K562 (cell line): ENCODE measurements at regions not wholly inside any gene's neighbourhood (a gene's known extent, or its start where the extent isn't known, plus 50 kb on each side); places are given as distances from the start of the nearest gene placed in this dataset.

Experiments
- ATAC-seq: fragments of 200-7000 bp; cut with Tn5 transposase; 3 replicates; pipeline ENCODE4 v1.9.1; 2020; ENCODE audit warnings: moderate library complexity
- BruUV-seq: library from RNA; stranded (reverse); fragments of 400-500 nt; replicated peaks from 2 replicates; lab custom pipeline; 2021; lab: Mats Ljungman, UMichigan
- CTCF ChIA-PET: fragments of 300-600 bp; formaldehyde crosslinking; extraction: SDS; loops from one replicate; lab custom pipeline; 2021; ENCODE audit warnings: low intra/inter-chr PET ratio; lab: Yijun Ruan, JAX
- POLR2A ChIA-PET: fragments of 300-600, 350-650 bp; sonication (Branson Sonifier 250); formaldehyde crosslinking; extraction: SDS; loops from one replicate; lab custom pipeline; 2021; ENCODE audit warnings: antibody characterized with exemption, inconsistent platforms; lab: Yijun Ruan, JAX
- DNase-seq, 4 experiments: peaks; one replicate each; pipeline versions ENCODE4 v3.0.0 to v3.0.0-alpha.2; 2011 to 2018; ENCODE audit warnings: low spot score in 3 of 4, mixed read lengths in 3 of 4; ENCODE audit errors: extremely low read depth in 1 of 4
- FAIRE-seq: peaks from 2 replicates; lab custom pipeline; 2011; peaks lifted over from hg19 to GRCh38; lab: Jason Lieb, UNC
- H2AFZ ChIP-seq: 2 replicates; pipeline ENCODE4 v1.6.0; 2011; ENCODE audit warnings: low read depth, low read length, control low read depth, inconsistent platforms
- H3K27ac ChIP-seq: fragments of 200-600 bp; 3 replicates; pipeline ENCODE4 v1.8.0; 2011; ENCODE audit warnings: low read depth, mild to moderate bottlenecking, control low read depth, inconsistent platforms, low read length, moderate library complexity, mixed read lengths; ENCODE audit errors: extremely low read depth
- H3K27me3 ChIP-seq, 2 experiments: fragments of 300-600 bp in 1 of 2; 2 replicates in 1 of 2; 3 replicates in 1 of 2; pipeline versions ENCODE4 v1.6.0 to v1.8.0; 2011; ENCODE audit warnings: inconsistent platforms in 2 of 2, low read length in 2 of 2, mild to moderate bottlenecking in 1 of 2, mixed read lengths in 1 of 2, moderate library complexity in 1 of 2; ENCODE audit not compliant: control insufficient read depth in 2 of 2, insufficient read depth in 2 of 2
- H3K36me3 ChIP-seq: fragments of 300-600 bp; 3 replicates; pipeline ENCODE4 v1.8.0; 2011; ENCODE audit warnings: mild to moderate bottlenecking, low read length, inconsistent platforms; ENCODE audit not compliant: control insufficient read depth, insufficient read depth
- H3K4me1 ChIP-seq, 2 experiments: fragments of 200-600 bp in 1 of 2; replicated peaks in 1 of 2; 2 replicates in 1 of 2; 3 replicates in 1 of 2; pipeline versions ENCODE4 v1.5.1 to v1.8.0; 2011; ENCODE audit warnings: inconsistent platforms in 2 of 2, low read length in 2 of 2, mild to moderate bottlenecking in 1 of 2, mixed read lengths in 1 of 2, moderate library complexity in 1 of 2; ENCODE audit not compliant: control insufficient read depth in 2 of 2, insufficient read depth in 2 of 2
- H3K4me2 ChIP-seq: 2 replicates; pipeline ENCODE4 v1.6.1; 2011; ENCODE audit warnings: low read length, control low read depth, inconsistent platforms, mixed read lengths; ENCODE audit not compliant: insufficient read depth
- H3K4me3 ChIP-seq: fragments of 200-600 bp; sonication (generic), shearing (Covaris generic); 2 replicates; pipeline ENCODE4 v1.5.1; 2016; ENCODE audit warnings: control low read depth, inconsistent platforms
- H3K79me2 ChIP-seq: fragments of 200-600 bp; 3 replicates; pipeline ENCODE4 v1.8.0; 2011; ENCODE audit warnings: low read length, inconsistent platforms; ENCODE audit not compliant: control insufficient read depth, insufficient read depth
- H3K9ac ChIP-seq, 2 experiments: 2 replicates each; pipeline versions ENCODE4 v1.6.0 to v1.6.1; 2011; ENCODE audit warnings: low read depth in 2 of 2, low read length in 2 of 2, control low read depth in 1 of 2, inconsistent platforms in 1 of 2, mild to moderate bottlenecking in 1 of 2, mixed read lengths in 1 of 2; ENCODE audit not compliant: insufficient read depth in 1 of 2
- H3K9me1 ChIP-seq: one replicate; pipeline ENCODE4 v1.6.0; 2011; ENCODE audit warnings: inconsistent platforms, mild to moderate bottlenecking, low read length, moderate library complexity; ENCODE audit not compliant: control insufficient read depth, insufficient read depth
- H3K9me3 ChIP-seq: replicated peaks from 2 replicates; pipeline ENCODE4 v1.5.1; 2011; ENCODE audit warnings: low read depth, low read length, inconsistent platforms; ENCODE audit not compliant: control insufficient read depth, insufficient read depth
- H4K20me1 ChIP-seq: replicated peaks from 2 replicates; pipeline ENCODE4 v1.6.1; 2011; ENCODE audit warnings: low read length, inconsistent platforms, mixed read lengths; ENCODE audit not compliant: control insufficient read depth, insufficient read depth
- CEBPB ChIP-seq: fragments of 450-650 bp; IDR thresholded peaks from 2 replicates; pipeline ENCODE4 v1.6.1; 2016; ENCODE audit warnings: missing genetic modification characterization, missing compliant biosample characterization
- DACH1 ChIP-seq: fragments of 450-650 bp; IDR thresholded peaks from 2 replicates; pipeline ENCODE4 v1.6.1; 2018; ENCODE audit not compliant: partially characterized antibody
- ETV5 ChIP-seq: sonication (generic); formaldehyde crosslinking; IDR thresholded peaks from 2 replicates; pipeline ENCODE4 v1.4.0; 2020; ENCODE audit warnings: low read depth, mild to moderate bottlenecking, missing genetic modification reagents
- FOXA3 ChIP-seq, 2 experiments: fragments of 450-650 bp in 1 of 2; sonication (generic) in 1 of 2; formaldehyde crosslinking; IDR thresholded peaks in 1 of 2; conservative IDR thresholded peaks in 1 of 2; 2 replicates each; pipeline versions ENCODE4 v1.4.0 to v1.8.0; 2020 to 2022; ENCODE audit warnings: mild to moderate bottlenecking in 2 of 2, missing genetic modification reagents in 1 of 2
- HNRNPH1 ChIP-seq: fragments of 200-400 bp; formaldehyde crosslinking; optimal IDR thresholded peaks from 2 replicates; pipeline ENCODE3; 2017; ENCODE audit warnings: low read depth, mild to moderate bottlenecking, low read length, moderate library complexity
- HNRNPK ChIP-seq: fragments of 200-400 bp; formaldehyde crosslinking; IDR thresholded peaks from one replicate; pipeline ENCODE4 v1.6.1; 2018; ENCODE audit warnings: mild to moderate bottlenecking, low read depth, low read length; ENCODE audit not compliant: poor library complexity, severe bottlenecking
- L3MBTL2 ChIP-seq: fragments of 450-650 bp; IDR thresholded peaks from 2 replicates; pipeline ENCODE4 v1.6.1; 2016; ENCODE audit warnings: mild to moderate bottlenecking, moderate library complexity
- MCM5 ChIP-seq: fragments of 450-650 bp; IDR thresholded peaks from 2 replicates; pipeline ENCODE4 v1.6.1; 2016; ENCODE audit warnings: low read depth
- SETDB1 ChIP-seq: IDR thresholded peaks from one replicate; pipeline ENCODE4 v1.6.1; 2012; ENCODE audit warnings: low read length, control low read depth, inconsistent platforms
- SMAD4 ChIP-seq: fragments of 250-450 bp; sonication (Bioruptor Pico); conservative IDR thresholded peaks from 2 replicates; pipeline ENCODE4 v1.8.0; 2021; ENCODE audit warnings: inconsistent platforms, mild to moderate bottlenecking, moderate library complexity
- SMARCA5 ChIP-seq: fragments of 450-650 bp; IDR thresholded peaks from 2 replicates; pipeline ENCODE4 v1.6.1; 2016
- TEAD4 ChIP-seq, 2 experiments: sonication (generic) in 1 of 2; formaldehyde crosslinking in 1 of 2; IDR thresholded peaks; 2 replicates each; pipeline versions ENCODE4 v1.6.1 to v1.8.0; 2012 to 2022; ENCODE audit warnings: borderline replicate concordance in 1 of 2, inconsistent platforms in 1 of 2, low read length in 1 of 2, mild to moderate bottlenecking in 1 of 2, missing genetic modification reagents in 1 of 2
- ZNF75A ChIP-seq: fragments of 450-650 bp; formaldehyde crosslinking; IDR thresholded peaks from 2 replicates; pipeline ENCODE4 v1.4.0; 2020; ENCODE audit warnings: mild to moderate bottlenecking
- WGBS: fragments of 100-300 bp; shearing (Covaris generic); methylation state at CpG from one replicate; pipeline ENCODE4 v1.1.6; 2016; ENCODE audit warnings: low coverage, mixed read lengths; ENCODE audit not compliant: insufficient coverage; ENCODE audit errors: missing lambda C conversion rate; 5-methylcytosine and 5-hydroxymethylcytosine counted together
- in situ Hi-C: fragments of 300-500 bp; cut with MboI; formaldehyde crosslinking; loops from 4 replicates; pipeline ENCODE4 v1.15.0; 2018; ENCODE audit warnings: inconsistent platforms, mixed read lengths
- intact Hi-C: fragments of 100-400 bp; cut with micrococcal nuclease; formaldehyde crosslinking; loops from 2 replicates; pipeline ENCODE4 v1.14.2; 2022
- TF ChIP-seq, protein P1 (sequence below): sonication (generic); formaldehyde crosslinking; IDR thresholded peaks from 2 replicates; pipeline ENCODE4 v1.4.0; 2020; ENCODE audit warnings: mild to moderate bottlenecking, missing genetic modification reagents

DNA sequence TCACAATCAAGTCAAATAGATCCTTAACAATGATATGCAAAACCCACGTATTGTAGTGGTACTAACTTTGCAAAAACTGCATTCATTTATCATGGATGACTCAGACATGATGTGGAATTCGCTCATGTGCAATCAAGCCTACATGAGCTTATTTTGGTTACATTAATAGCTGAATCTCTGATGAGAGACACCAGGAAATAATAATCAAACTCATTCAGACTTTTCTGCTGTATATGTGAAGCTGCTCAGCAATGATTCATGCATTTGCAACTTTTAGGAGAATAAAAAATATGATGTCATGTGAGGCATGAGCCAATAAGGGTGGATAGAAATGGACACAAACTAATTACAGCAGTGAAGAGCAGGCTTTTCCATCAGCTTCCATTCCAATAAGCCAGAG, 1075.8 kb upstream of the TMEM132C start:
- H2AFZ ChIP-seq, result no peak overlapping the region
- no peaks in the 10 kb centered on the region for H3K36me3 ChIP-seq
- in situ Hi-C loops, result no loop called here
- ChIA-PET POLR2A (no interaction called here), CTCF (no interaction called here)
- TF ChIP-seq HNRNPH1 (no peak), CEBPB (tag) (0 out of 2 replicates have a peak, but pooled peaks have one; percentile 50)
- no peak for DNase-seq
- H3K79me2 ChIP-seq, result no peaks in the 10 kb centered on the region
- 11% methylated on average over 2 of the region's 2 CpGs for WGBS
- H3K4me2 ChIP-seq, result no peak overlapping the region
- ATAC-seq, result no peak
- H3K9ac ChIP-seq, result no peak overlapping the region
- FAIRE-seq, result no peak
- H3K9me3 ChIP-seq, result no peaks in the 10 kb centered on the region
- intact Hi-C loops, result no loop called here
- H4K20me1 ChIP-seq, result no peaks in the 10 kb centered on the region
- H3K9me1 ChIP-seq, result no peaks in the 10 kb centered on the region
- BruUV-seq, result no TSS peak
- no peaks in the 10 kb centered on the region for H3K4me1 ChIP-seq
- H3K27me3 ChIP-seq, result no peaks in the 10 kb centered on the region
- no peak overlapping the region for H3K4me3 ChIP-seq
- no peak overlapping the region for H3K27ac ChIP-seq

DNA sequence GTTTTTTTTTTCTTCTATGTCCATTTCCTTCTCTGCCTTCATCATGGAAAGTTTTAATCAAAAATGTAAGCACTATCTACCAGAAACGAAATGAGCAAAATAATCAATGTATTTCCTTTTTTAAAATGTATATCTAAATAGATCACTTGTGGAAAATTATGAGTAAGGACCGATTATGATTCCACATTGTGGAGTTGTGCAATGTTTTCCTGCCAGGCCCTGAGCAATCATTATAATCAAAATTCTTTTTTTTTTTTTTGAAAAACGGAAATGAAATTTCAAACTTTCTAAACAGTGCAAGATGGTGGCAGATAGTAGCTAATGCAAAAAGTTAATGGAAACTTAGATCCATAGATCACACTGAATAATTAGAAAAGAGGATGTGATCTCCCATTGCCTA, 1074.6 kb upstream of the TMEM132C start:
- POLR2A ChIA-PET, result no interaction called here
- FAIRE-seq (no peak), DNase-seq (no peak), ATAC-seq (no peak)
- Histone ChIP-seq H3K9ac (no peak overlapping the region), H3K9me3 (no peaks in the 10 kb centered on the region), H3K27me3 (no peaks in the 10 kb centered on the region), H3K79me2 (no peaks in the 10 kb centered on the region), H2AFZ (no peak overlapping the region), H3K4me3 (no peak overlapping the region), H3K4me2 (no peak overlapping the region), H3K9me1 (no peaks in the 10 kb centered on the region), H3K27ac (no peak overlapping the region), H4K20me1 (no peaks in the 10 kb centered on the region), H3K36me3 (no peaks in the 10 kb centered on the region), H3K4me1 (no peaks in the 10 kb centered on the region)
- TF ChIP-seq FOXA3 (CRISPR knock-in tag; conservative IDR thresholded peaks at IDR 0.05 in 1 of 2, IDR thresholded peaks at IDR 0.05 in 1 of 2) (no peak), ETV5 (CRISPR knock-in tag) (no peak), DACH1 (no peak), TEAD4 (IDR thresholded peaks at IDR 0.05; ENCODE audit: low read length) (no peak), TEAD4 (CRISPR knock-in tag; IDR thresholded peaks at IDR 0.05; ENCODE audit: borderline replicate concordance) (no peak), HNRNPK (no peak), SMAD4 (CRISPR knock-in tag) (no peak), L3MBTL2 (no peak), SETDB1 (no peak), SMARCA5 (no peak), MCM5 (no peak), ZNF75A (CRISPR knock-in tag) (no peak)
- TF ChIP-seq, protein P1, sequence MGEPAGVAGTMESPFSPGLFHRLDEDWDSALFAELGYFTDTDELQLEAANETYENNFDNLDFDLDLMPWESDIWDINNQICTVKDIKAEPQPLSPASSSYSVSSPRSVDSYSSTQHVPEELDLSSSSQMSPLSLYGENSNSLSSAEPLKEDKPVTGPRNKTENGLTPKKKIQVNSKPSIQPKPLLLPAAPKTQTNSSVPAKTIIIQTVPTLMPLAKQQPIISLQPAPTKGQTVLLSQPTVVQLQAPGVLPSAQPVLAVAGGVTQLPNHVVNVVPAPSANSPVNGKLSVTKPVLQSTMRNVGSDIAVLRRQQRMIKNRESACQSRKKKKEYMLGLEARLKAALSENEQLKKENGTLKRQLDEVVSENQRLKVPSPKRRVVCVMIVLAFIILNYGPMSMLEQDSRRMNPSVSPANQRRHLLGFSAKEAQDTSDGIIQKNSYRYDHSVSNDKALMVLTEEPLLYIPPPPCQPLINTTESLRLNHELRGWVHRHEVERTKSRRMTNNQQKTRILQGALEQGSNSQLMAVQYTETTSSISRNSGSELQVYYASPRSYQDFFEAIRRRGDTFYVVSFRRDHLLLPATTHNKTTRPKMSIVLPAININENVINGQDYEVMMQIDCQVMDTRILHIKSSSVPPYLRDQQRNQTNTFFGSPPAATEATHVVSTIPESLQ (CRISPR knock-in tag), result no peak
- intact Hi-C loops, result no loop called here
- CTCF ChIA-PET, result no interaction called here
- WGBS, result 4% methylated on average over 3 of the region's 3 CpGs
- BruUV-seq, result no TSS peak
- in situ Hi-C loops, result no loop called here
